HG02870 (cell line): ENCODE measurements at regions not wholly inside any gene's neighbourhood (a gene's known extent, or its start where the extent isn't known, plus 50 kb on each side); places are given as distances from the start of the nearest gene placed in this dataset.

Experiments
- ATAC-seq: cut with Tn5 transposase; IDR thresholded peaks from one replicate; pipeline ENCODE4 v1.9.1; 2021; ENCODE audit warnings: mild to moderate bottlenecking, moderate library complexity; ENCODE audit not compliant: unreplicated experiment

- no peak for ATAC-seq
Observed at GRCh38 chr15:69529961-69530633, 77.5 kb downstream of the RPLP1 start.

GRCh38 chr15:69530991-69531664, 78.5 kb downstream of the RPLP1 start:
- no peak for ATAC-seq

GRCh38 chr15:69531665-69532027, 79.0 kb downstream of the RPLP1 start:
- no peak for ATAC-seq

- no peak for ATAC-seq
Observed at GRCh38 chr15:69532066-69532465, 79.4 kb downstream of the RPLP1 start.

- no peak for ATAC-seq
Observed at GRCh38 chr15:69532856-69533255, 80.2 kb downstream of the RPLP1 start.

- ATAC-seq: no peak
Observed at GRCh38 chr15:69533522-69533921, 80.9 kb downstream of the RPLP1 start.

GRCh38 chr15:69535101-69535638, 82.6 kb downstream of the RPLP1 start:
- ATAC-seq: no peak

- no peak for ATAC-seq
Observed at GRCh38 chr15:69535998-69536397, 83.4 kb downstream of the RPLP1 start.

- no peak for ATAC-seq
Observed at GRCh38 chr15:69536726-69537512, 84.3 kb downstream of the RPLP1 start.

- ATAC-seq: no peak
Observed at GRCh38 chr15:69537901-69538300, 85.3 kb downstream of the RPLP1 start.

- no peak for ATAC-seq
Observed at GRCh38 chr15:69538379-69538778, 85.8 kb downstream of the RPLP1 start.

- ATAC-seq: no peak
Observed at GRCh38 chr15:69539345-69539744, 86.7 kb downstream of the RPLP1 start.

GRCh38 chr15:69540622-69541021, 88.0 kb downstream of the RPLP1 start:
- ATAC-seq: no peak

- no peak for ATAC-seq
Observed at GRCh38 chr15:69542028-69542427, 89.4 kb downstream of the RPLP1 start.

- no peak for ATAC-seq
Observed at GRCh38 chr15:69543681-69544364, 91.2 kb downstream of the RPLP1 start.

- ATAC-seq: no peak
Observed at GRCh38 chr15:69544365-69545113, 91.9 kb downstream of the RPLP1 start.

GRCh38 chr15:69546182-69546581, 93.6 kb downstream of the RPLP1 start:
- no peak for ATAC-seq

GRCh38 chr15:69548395-69549180, 96.0 kb downstream of the RPLP1 start:
- no peak for ATAC-seq

- no peak for ATAC-seq
Observed at GRCh38 chr15:69551391-69552056, 98.9 kb downstream of the RPLP1 start.
